HL-60 (cell line): ENCODE measurements at regions not wholly inside any gene's neighbourhood (a gene's known extent, or its start where the extent isn't known, plus 50 kb on each side); places are given as distances from the start of the nearest gene placed in this dataset.

ENCODE experiments used
- DNase-seq, 2 experiments: peaks; one replicate each; pipeline ENCODE4 v3.0.0-alpha.2; 2010 to 2020; ENCODE audit warnings: low read depth in 1 of 2, low spot score in 1 of 2
- H3K27ac ChIP-seq: fragments of 250-450 bp; sonication (Bioruptor Pico); replicated peaks from 2 replicates; pipeline ENCODE4 v1.5.1; 2020; ENCODE audit warnings: mild to moderate bottlenecking, moderate library complexity
- H3K27me3 ChIP-seq: fragments of 250-450 bp; sonication (Bioruptor Pico); 2 replicates; pipeline ENCODE4 v1.5.1; 2021; ENCODE audit warnings: mild to moderate bottlenecking, moderate library complexity; ENCODE audit not compliant: insufficient read depth, poor library complexity, severe bottlenecking
- H3K4me3 ChIP-seq: replicated peaks from 2 replicates; pipeline ENCODE4 v1.5.1; 2011; ENCODE audit warnings: mild to moderate bottlenecking, control low read depth, low read length; ENCODE audit not compliant: insufficient read depth
- CTCF ChIP-seq: IDR thresholded peaks from one replicate; pipeline ENCODE4 v1.5.1; 2011; ENCODE audit warnings: low read length, control low read depth, inconsistent platforms; ENCODE audit not compliant: insufficient read depth
- GABPA ChIP-seq: IDR thresholded peaks from 2 replicates; pipeline ENCODE4 v1.6.1; 2012; ENCODE audit warnings: low read depth
- POLR2AphosphoS5 ChIP-seq: IDR thresholded peaks from 2 replicates; pipeline ENCODE4 v1.6.1; 2012; ENCODE audit warnings: low read depth
- SPI1 ChIP-seq: IDR thresholded peaks from 2 replicates; pipeline ENCODE4 v1.6.1; 2012; ENCODE audit warnings: low read depth, mild to moderate bottlenecking, borderline replicate concordance
- TF ChIP-seq, protein P1 (sequence below): IDR thresholded peaks from 2 replicates; pipeline ENCODE4 v1.6.1; 2012; ENCODE audit warnings: low read depth; ENCODE audit not compliant: insufficient replicate concordance

DNA sequence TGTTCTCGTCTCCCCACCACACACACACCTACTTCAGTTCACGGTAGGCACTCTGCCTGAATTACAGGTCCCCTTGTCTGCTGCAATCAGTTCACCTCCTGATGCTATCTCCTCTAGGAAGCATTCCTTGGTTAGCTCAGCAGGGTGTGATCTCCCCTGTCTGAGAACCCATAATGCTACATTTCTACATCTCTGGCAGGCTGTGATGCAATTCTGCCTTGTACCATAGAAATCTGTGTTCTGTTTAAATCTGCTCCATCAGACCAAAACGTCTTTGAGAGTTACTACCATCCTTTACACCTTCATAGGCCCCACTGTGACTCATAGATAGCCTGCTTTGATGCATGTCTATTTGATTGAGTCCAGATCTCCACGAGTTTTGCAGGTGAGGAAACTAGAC lies 103.9 kb downstream of the TTC32 start:
- no peak overlapping the region for H3K4me3 ChIP-seq
- no peak overlapping the region for H3K27ac ChIP-seq
- no peaks in the 10 kb centered on the region for H3K27me3 ChIP-seq
- TF ChIP-seq SPI1 (no peak), POLR2AphosphoS5 (no peak), GABPA (no peak), CTCF (no peak)
- TF ChIP-seq, protein P1, sequence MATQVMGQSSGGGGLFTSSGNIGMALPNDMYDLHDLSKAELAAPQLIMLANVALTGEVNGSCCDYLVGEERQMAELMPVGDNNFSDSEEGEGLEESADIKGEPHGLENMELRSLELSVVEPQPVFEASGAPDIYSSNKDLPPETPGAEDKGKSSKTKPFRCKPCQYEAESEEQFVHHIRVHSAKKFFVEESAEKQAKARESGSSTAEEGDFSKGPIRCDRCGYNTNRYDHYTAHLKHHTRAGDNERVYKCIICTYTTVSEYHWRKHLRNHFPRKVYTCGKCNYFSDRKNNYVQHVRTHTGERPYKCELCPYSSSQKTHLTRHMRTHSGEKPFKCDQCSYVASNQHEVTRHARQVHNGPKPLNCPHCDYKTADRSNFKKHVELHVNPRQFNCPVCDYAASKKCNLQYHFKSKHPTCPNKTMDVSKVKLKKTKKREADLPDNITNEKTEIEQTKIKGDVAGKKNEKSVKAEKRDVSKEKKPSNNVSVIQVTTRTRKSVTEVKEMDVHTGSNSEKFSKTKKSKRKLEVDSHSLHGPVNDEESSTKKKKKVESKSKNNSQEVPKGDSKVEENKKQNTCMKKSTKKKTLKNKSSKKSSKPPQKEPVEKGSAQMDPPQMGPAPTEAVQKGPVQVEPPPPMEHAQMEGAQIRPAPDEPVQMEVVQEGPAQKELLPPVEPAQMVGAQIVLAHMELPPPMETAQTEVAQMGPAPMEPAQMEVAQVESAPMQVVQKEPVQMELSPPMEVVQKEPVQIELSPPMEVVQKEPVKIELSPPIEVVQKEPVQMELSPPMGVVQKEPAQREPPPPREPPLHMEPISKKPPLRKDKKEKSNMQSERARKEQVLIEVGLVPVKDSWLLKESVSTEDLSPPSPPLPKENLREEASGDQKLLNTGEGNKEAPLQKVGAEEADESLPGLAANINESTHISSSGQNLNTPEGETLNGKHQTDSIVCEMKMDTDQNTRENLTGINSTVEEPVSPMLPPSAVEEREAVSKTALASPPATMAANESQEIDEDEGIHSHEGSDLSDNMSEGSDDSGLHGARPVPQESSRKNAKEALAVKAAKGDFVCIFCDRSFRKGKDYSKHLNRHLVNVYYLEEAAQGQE: no peak
- DNase-seq: no peak

- no peak for DNase-seq
- Histone ChIP-seq H3K27me3 (no peaks in the 10 kb centered on the region), H3K4me3 (no peak overlapping the region), H3K27ac (no peak overlapping the region)
- TF ChIP-seq, protein P1: no peak
- TF ChIP-seq GABPA: no peak
- no peak for TF ChIP-seq CTCF
- TF ChIP-seq SPI1: no peak
- no peak for TF ChIP-seq POLR2AphosphoS5
Measured at GRCh38 chr2:19797243-19797810, 104.5 kb downstream of the TTC32 start.

DNA sequence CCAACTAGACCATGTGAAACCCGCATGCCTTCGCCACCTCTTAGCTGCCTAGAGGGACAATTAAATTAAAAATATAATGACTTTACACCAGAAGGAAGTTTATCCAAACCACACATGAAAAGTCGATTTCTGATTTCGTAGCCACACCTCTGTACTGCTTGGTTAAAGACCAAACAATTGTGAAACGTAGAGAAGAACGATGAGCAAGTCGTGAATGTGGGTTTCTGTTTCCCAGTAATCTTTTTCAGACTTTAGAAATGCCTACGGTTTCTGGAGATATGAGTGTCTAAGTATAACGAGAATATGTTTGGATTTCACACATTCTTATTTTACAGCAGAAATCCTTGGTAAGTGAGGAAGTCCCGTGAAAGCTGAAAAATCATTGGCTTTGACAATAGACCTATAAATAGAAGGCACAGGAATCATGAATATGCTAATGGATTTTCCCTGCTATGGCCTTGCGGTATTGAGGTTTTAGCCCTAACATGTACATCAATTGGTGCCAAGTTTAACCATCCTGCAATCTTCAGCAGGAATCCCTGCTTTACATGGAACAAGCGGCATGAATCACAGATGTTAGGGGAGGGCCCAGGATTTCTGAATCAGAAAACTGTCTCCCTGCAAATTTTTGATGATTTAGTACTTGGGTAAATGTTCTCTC lies 105.6 kb downstream of the TTC32 start:
- no peak for DNase-seq
- TF ChIP-seq, protein P1: no peak
- TF ChIP-seq SPI1 (no peak), POLR2AphosphoS5 (no peak), CTCF (no peak), GABPA (no peak)
- no peaks in the 10 kb centered on the region for H3K27me3 ChIP-seq

More for the DNA sequence above, 105.6 kb downstream of the TTC32 start:
- Histone ChIP-seq H3K4me3 (no peak overlapping the region), H3K27ac (no peak overlapping the region)
